ENCODE measurements at regions not wholly inside any gene's neighbourhood (a gene's known extent, or its start where the extent isn't known, plus 50 kb on each side); places are given as distances from the start of the nearest gene placed in this dataset.

DNA sequence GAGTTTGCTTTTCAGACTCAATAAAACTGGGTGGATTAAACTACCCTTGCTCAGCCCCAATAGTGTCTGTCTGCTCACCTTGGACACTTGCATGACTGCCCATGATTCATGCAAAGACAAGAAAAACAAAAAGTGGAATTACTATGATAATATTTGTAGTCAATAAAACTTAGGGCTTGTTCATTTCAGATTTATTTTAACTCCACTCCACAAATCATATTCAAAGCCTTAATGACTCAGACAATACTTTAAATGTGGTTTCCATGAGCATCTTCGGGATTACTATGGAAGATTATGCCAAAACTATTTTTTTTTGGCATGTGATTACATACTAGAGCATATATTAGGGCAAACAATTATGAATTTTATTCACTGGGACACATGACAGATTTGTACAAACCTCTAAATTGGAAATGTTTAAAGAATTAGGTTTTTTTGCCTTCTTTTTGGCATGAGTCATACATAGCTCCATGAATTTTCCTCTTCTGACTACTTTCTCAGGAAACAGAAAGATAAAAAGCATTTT is 468.9 kb downstream of the ACTL7B start:
- in situ Hi-C loops (cut with MboI; ENCODE audit: low sequenced_read_pairs) = no loop called here

DNA sequence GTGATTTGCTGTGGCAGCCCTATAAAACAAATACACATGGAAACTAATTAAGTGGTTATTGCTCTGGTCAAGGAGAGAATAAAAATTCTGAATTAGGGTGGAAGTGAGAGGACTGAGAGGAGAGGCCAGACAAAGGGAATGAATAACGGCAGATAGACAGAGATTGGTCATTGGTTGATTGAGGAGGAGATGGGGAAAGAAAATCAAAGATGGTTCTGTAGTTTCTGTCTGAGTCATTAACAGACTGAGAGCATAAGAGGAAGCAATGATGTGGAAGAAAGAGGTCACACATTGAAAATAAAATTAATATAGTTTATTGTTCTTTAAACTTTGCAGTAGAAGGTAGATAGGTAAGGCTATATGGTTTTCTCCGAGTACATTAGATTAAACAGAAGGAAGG is 469.8 kb downstream of the ACTL7B start:
- in situ Hi-C loops (cut with MboI; ENCODE audit: low sequenced_read_pairs) = no loop called here

DNA sequence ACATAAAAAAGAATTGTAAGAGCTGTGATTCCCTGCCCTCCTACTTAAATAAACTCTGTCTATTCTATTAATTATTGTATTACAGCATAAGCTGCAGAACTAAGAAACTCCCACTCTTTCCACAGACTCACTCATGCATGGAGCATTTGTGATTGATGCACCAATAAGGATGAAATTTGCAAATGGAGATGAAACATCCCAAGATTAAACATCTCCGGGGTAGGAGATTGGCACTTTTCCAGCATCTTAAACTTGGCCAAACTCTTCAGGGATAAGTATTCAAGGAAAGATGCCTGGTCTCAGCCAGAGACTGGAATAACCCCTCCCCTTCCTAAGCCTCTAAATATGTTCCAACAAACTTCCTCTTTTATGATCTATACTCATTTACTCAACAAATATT is 472.0 kb downstream of the ACTL7B start:
- in situ Hi-C loops (cut with MboI; ENCODE audit: low sequenced_read_pairs) = no loop called here

DNA sequence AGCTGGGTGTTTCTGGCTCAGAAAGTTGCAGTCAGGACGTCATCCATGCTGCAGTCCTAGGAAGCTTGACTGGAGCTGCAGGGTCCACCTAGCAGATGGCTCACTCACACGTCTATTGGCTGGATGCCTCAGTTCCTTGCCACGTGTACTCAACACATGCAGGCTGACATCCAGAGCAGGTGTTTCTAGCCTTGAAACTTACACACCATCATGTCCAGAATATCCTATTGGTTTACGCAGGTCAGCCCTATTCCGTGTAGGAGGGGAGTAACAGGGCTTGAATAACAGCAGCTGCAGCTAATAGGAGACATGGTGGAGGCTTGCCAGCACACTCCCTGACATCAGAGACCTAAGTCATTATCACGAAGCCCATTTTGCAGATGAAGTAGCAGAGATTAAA is 473.5 kb downstream of the ACTL7B start:
- in situ Hi-C loops (cut with MboI; ENCODE audit: low sequenced_read_pairs) = no loop called here

DNA sequence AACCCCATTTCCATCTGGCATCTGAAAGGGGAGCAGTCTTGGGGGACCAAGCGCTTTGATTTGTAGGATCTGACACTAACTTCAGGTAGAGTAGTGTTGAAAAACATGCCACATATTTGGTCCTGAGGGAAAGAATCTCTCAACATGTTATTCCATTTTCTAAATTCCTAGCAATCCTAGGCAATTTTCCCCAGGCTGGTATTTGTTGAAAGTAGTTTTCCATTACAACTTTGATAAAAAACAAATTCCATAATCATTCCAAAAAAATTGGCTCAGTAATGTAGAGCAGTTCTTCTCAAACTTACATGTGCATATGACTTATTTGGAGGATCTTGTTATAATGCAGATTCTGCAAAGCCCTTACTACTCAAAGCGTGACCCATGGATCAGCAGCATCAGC is 477.9 kb downstream of the ACTL7B start:
- in situ Hi-C loops (cut with MboI; ENCODE audit: low sequenced_read_pairs) = no loop called here

GRCh38 chr9:108377382-108377781 is 478.4 kb downstream of the ACTL7B start:
- in situ Hi-C loops (cut with MboI; ENCODE audit: low sequenced_read_pairs) = no loop called here

- in situ Hi-C loops (cut with MboI; ENCODE audit: low sequenced_read_pairs) = no loop called here
Measured at GRCh38 chr9:108376140-108376539, 479.6 kb downstream of the ACTL7B start.

DNA sequence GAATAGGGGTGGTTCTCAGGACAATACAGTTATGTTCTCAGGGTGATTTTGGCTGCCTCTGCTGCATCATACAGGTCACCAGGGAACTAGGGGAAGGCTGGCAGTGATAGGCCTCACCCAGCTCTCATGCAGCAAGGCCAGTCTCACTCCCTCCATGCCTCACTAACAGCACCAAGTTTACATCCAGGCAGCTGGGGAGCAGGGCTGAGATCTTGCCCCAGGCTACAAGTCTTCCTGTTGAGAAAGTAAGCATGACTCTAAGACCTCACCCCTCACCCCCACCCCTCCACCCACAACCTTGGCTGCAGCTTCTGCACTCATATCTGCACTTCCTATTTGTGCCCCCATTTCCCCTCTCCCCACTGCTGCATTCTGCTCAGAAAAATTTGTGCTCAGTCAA is 481.2 kb downstream of the ACTL7B start:
- in situ Hi-C loops (cut with MboI; ENCODE audit: low sequenced_read_pairs) = no loop called here

DNA sequence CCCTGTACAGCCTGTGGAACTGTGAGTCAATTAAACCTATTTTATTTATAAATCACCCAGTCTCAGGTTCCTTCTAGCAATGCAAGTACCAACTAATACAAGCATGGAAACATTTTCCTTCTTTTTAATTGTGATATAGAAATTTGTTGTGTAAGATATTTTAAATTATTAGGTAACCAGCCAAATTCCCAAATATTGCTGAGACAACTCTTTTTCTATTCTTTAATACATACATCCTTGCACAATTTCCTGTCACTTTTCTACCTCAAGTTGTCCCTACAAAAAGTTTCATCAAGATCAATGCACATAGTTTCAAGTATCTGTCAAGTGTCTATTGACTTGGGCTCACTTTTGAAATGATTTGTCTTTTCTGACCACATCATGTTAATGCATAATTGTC is 488.6 kb downstream of the ACTL7B start:
- in situ Hi-C loops (cut with MboI; ENCODE audit: low sequenced_read_pairs) = no loop called here

- in situ Hi-C loops (cut with MboI; ENCODE audit: low sequenced_read_pairs) = no loop called here
Measured at GRCh38 chr9:108363311-108363710, 492.5 kb downstream of the ACTL7B start.

DNA sequence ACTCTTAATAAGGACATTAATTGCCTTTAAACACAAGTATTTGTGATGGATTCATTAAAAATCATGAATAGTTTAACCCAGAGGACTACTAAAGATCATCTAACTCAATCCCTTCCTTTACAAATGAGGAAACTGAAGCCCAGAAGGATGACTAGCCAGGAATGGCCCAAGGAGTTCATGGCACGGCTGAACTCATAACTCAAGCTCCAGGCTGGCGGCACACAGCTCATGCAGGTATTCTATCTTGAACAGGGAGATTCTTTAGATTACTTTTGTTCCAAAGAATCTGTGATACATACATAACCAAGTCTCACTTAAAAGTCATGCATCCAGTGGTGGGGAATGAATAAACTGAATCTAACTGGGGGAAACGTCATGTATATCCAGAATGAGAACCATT is 495.5 kb downstream of the ACTL7B start:
- in situ Hi-C loops (cut with MboI; ENCODE audit: low sequenced_read_pairs) = no loop called here

- in situ Hi-C loops (cut with MboI; ENCODE audit: low sequenced_read_pairs) = no loop called here
Measured at GRCh38 chr9:108356806-108357205, 499.0 kb downstream of the ACTL7B start.

DNA sequence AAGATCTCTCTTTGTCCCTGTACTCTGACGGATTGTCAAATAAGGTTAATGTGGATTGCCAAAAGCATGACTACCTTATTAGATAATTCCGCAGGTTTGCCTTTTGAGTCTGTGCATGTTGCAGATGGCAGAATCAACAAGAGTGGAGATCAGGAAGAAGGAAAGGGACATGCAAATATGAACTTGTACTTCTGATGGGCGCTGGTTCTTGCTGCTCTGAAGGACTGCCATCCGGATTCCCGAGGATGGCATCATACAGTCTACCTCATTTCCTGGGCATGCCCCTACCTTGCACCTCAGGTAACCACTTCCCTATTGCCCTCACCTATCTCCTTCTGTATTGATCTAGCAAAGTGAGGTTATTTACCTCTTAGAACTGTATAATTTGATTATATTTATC is 504.2 kb downstream of the ACTL7B start:
- in situ Hi-C loops (cut with MboI; ENCODE audit: low sequenced_read_pairs) = no loop called here

- in situ Hi-C loops (cut with MboI; ENCODE audit: low sequenced_read_pairs) = no loop called here
Measured at GRCh38 chr9:108347463-108348188, 508.2 kb downstream of the ACTL7B start.

GRCh38 chr9:108345826-108346225 is 510.0 kb downstream of the ACTL7B start:
- in situ Hi-C loops (cut with MboI; ENCODE audit: low sequenced_read_pairs) = no loop called here

DNA sequence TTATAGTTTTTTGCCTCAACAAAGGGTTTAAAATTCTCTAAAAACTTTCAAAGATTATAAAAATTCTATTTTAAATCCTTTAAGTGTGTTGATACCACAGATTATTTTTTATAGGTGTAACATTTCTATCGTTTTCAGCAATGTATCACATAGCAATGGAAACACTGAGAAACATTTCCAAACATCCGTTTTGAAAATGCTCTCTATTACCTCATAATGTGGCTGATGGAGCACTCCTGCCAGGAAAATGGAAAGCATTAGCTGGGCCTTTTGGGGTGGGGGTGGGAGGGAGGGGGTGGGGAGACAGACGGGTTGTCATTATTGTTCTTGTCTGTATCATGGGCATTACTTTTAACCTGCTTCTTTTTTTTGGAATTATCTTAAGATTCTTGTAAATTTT is 516.5 kb downstream of the ACTL7B start:
- in situ Hi-C loops (cut with MboI; ENCODE audit: low sequenced_read_pairs) = no loop called here

DNA sequence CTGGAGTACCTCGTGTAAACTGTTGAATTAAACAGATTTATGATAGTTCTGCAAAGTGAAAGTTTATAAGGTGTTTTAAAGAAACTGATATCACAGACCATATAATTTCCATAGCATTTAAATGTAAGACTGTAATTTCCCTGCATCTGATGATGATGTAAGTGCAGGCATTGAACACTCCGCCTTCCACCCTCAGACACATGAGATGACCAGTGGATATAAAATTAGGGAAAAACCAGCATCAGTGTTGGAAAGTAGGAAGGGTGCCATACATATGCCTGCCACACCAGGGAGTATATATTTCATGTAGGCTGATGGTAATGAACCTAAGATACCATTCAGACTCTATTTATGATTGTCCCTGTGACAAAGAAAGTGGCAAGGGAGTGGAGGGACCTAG is 519.2 kb downstream of the ACTL7B start:
- in situ Hi-C loops (cut with MboI; ENCODE audit: low sequenced_read_pairs) = no loop called here

GRCh38 chr9:108333530-108333983 is 522.2 kb downstream of the ACTL7B start:
- in situ Hi-C loops (cut with MboI; ENCODE audit: low sequenced_read_pairs) = no loop called here

- in situ Hi-C loops (cut with MboI; ENCODE audit: low sequenced_read_pairs) = no loop called here
Measured at GRCh38 chr9:108331596-108331995, 524.2 kb downstream of the ACTL7B start.

GRCh38 chr9:108325406-108325805 is 530.4 kb downstream of the ACTL7B start:
- in situ Hi-C loops (cut with MboI; ENCODE audit: low sequenced_read_pairs) = no loop called here

DNA sequence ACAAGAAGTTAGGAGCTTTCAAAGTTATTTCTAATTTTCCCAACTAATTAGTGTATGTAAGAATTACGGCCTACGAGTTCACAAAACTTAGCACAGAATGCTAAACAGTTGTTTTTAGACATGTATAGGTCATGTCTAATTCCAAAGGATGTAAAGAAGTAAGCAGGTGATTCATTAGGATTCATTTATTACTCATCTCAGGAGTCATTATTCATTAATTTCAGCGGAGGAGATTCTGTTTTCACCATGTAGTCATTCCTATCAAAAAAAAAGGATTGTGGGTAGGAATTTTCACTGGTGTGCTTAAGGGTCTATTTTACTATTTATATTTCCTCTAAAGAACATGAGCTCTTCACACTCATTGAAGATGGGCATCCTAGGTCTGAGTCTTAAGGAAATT is 532.2 kb downstream of the ACTL7B start:
- in situ Hi-C loops (cut with MboI; ENCODE audit: low sequenced_read_pairs) = no loop called here

DNA sequence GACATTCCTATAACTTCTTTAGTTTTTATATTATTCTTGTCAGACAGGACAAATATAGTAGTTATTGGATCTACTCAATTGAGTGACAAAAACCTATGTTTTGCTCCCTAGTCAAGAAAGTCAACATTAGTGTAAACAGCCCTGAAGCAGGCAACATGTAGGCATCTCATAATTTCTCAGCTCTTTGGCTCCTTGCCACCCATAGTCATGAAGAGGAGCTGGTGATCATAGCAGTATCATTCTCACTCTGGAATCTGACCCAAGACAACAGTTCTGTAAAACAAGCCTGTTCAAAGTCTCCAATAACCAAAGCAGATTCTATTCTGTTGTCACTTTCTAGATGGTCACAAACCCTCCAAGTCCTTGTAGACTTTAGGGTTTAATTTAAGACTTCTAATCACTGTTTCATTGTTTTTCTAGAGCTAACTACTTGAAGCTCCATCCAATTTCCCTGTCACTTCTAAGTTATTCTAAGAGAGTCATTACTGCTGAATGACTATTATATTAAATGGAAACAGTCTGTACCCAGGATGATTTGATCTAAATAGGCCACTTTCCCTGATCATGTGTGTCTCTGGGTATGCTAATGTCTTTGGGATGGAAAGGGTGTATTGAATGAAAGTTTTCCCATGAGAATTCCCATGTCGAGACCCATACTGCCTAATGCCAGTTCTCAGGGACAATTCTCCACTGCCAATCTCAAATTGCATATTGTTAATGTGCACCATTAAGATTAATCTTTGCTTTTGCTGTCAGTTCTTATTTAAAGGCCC is 533.3 kb downstream of the ACTL7B start:
- in situ Hi-C loops (cut with MboI; ENCODE audit: low sequenced_read_pairs) = no loop called here
